Ascending aorta (tissue), 2 donors: ENCODE measurements at regions not wholly inside any gene's neighbourhood (a gene's known extent, or its start where the extent isn't known, plus 50 kb on each side); places are given as distances from the start of the nearest gene placed in this dataset.

Experiments used
- DNase-seq, 2 donors: peaks; one replicate each; pipeline ENCODE4 v3.0.0-alpha.2; 2019; ENCODE audit warnings: low spot score in 2 of 2
- H3K27ac ChIP-seq, 2 donors: fragments of 200-600 bp; sonication (generic); one replicate each; pipeline ENCODE4 v1.5.1; 2016 to 2017; ENCODE audit warnings: mild to moderate bottlenecking in 1 of 2
- H3K27me3 ChIP-seq: fragments of 200-600 bp; sonication (generic); one replicate; pipeline ENCODE4 v1.5.1; 2017
- H3K36me3 ChIP-seq, 2 donors: fragments of 200-600 bp; sonication (generic); one replicate each; pipeline ENCODE4 v1.5.1; 2016
- H3K4me1 ChIP-seq, 2 donors: fragments of 200-600 bp; sonication (generic); one replicate each; pipeline ENCODE4 v1.5.1; 2016 to 2017; ENCODE audit warnings: mild to moderate bottlenecking in 1 of 2
- H3K4me3 ChIP-seq, 2 donors: fragments of 200-600 bp; sonication (generic); one replicate each; pipeline ENCODE4 v1.5.1; 2016 to 2017; ENCODE audit warnings: mild to moderate bottlenecking in 1 of 2
- H3K9me3 ChIP-seq, 2 donors: fragments of 200-600 bp; sonication (generic); one replicate each; pipeline ENCODE4 v1.5.1; 2016
- CTCF ChIP-seq, 3 experiments: fragments of 200-600 bp in 2 of 3; fragments of 450-650 bp in 1 of 3; sonication (generic) in 2 of 3; IDR thresholded peaks; one replicate each; pipeline ENCODE4 v1.5.1; 2016 to 2019; ENCODE audit warnings: antibody characterized with exemption in 3 of 3, mild to moderate bottlenecking in 1 of 3, moderate library complexity in 1 of 3
- intact Hi-C: fragments of 100-400 bp; cut with DNase I; formaldehyde crosslinking; loops from one replicate; pipeline ENCODE4 v1.15.1; 2023

- H3K36me3 ChIP-seq = no peaks in the 10 kb centered on the region
- intact Hi-C loops = no loop called here
- H3K4me1 ChIP-seq = no peaks in the 10 kb centered on the region
- H3K4me3 ChIP-seq = no peak overlapping the region
- H3K27ac ChIP-seq = no peak overlapping the region
- no peaks in the 10 kb centered on the region for H3K9me3 ChIP-seq
- DNase-seq = no peak
- H3K27me3 ChIP-seq = no peaks in the 10 kb centered on the region
- TF ChIP-seq CTCF (IDR thresholded peaks at IDR 0.05) = no peak
Observed at GRCh38 chr10:131430716-131431412, 119.3 kb upstream of the TCERG1L start.

GRCh38 chr10:131431533-131431932 lies 120.0 kb upstream of the TCERG1L start:
- Histone ChIP-seq H3K4me1 (no peaks in the 10 kb centered on the region), H3K27ac (no peak overlapping the region), H3K9me3 (no peaks in the 10 kb centered on the region), H3K36me3 (no peaks in the 10 kb centered on the region), H3K4me3 (no peak overlapping the region), H3K27me3 (no peaks in the 10 kb centered on the region)
- intact Hi-C loops = no loop called here
- no peak for TF ChIP-seq CTCF (IDR thresholded peaks at IDR 0.05)
- DNase-seq = no peak

DNA sequence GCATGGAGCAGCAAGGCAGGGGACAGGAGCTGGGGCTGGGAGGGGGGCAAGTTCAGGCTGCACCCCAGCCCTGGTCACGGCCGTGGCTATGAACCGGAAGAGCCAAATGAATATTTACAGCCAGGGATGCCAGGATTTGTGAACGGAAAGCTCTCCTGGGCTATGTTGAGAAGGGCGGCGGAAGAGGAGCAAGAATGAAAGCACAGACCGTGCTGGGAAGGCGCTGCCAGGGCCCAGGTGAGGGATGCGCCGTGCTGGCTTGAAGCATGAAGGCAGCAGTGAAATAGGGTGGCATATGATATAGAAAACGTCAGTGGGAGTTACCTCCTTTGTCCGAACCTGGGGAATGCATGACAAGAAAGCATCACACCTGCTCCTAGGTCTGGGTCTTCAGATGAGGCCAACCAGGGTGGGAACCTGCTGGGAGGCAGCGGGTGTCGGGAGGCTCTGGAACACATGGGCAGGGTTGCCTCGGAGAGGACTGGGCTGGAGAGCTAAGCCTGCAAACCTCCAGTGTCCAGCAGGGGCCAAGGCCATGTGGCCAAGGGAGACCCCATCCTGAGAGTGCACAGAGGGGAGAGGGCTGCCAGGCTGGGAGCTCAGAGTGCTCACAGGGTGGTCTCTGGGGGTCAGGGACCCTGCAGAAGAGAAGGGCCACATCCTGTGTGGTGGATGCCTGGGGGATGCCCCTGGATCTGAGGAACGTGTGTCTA lies 120.6 kb upstream of the TCERG1L start:
- Histone ChIP-seq H3K9me3 (no peaks in the 10 kb centered on the region), H3K4me3 (no peak overlapping the region), H3K36me3 (no peaks in the 10 kb centered on the region), H3K4me1 (no peaks in the 10 kb centered on the region), H3K27me3 (no peaks in the 10 kb centered on the region), H3K27ac (no peak overlapping the region)
- intact Hi-C loops = no loop called here
- TF ChIP-seq CTCF (IDR thresholded peaks at IDR 0.05) = no peak
- no peak for DNase-seq

DNA sequence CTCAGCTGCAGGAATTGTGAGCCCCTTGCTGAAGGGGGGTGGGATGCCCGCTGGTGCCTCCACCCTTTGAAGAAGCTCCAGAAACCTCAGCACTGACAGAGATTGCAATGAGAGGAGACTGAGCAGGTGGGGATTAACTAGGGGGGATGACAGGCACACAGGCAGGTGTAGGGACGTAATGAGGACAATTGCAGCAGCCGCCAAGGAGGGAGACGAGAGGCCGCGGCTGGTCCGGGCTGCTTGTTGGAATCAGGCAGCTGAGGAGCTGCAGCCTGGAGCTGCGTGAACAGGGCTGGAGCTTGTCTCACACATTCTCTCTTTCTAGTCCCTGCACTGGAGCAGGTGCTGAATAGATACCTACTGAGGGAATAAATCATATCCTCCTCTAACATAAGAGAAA lies 122.0 kb upstream of the TCERG1L start:
- Histone ChIP-seq H3K36me3 (no peaks in the 10 kb centered on the region), H3K9me3 (no peaks in the 10 kb centered on the region), H3K27ac (no peak overlapping the region), H3K27me3 (no peaks in the 10 kb centered on the region), H3K4me3 (no peak overlapping the region), H3K4me1 (no peaks in the 10 kb centered on the region)
- no peak for TF ChIP-seq CTCF (IDR thresholded peaks at IDR 0.05)
- DNase-seq = no peak
- intact Hi-C loops = no loop called here

DNA sequence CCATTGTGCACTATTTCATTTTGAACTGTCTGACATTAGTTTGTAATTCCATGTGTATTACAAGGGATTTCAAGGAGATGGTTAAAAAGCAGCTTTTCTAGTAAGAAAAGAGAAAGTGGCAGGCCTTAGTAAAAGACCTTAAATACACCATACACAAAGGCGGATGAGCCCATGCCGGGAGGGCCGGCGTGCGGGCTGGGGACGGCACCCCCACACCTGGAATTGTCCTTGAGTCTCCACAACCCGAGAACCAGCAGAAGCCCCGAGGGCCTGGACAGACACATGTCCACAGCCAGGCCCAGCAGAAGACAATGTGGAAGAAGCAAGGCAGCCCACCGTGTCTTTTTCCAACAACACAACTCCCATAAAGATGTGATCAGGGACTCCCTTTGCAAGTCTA lies 123.7 kb upstream of the TCERG1L start:
- intact Hi-C loops = no loop called here

More for the DNA sequence above, 123.7 kb upstream of the TCERG1L start:
- Histone ChIP-seq H3K27me3 (no peaks in the 10 kb centered on the region), H3K9me3 (no peaks in the 10 kb centered on the region), H3K4me3 (no peak overlapping the region), H3K4me1 (no peaks in the 10 kb centered on the region), H3K27ac (no peak overlapping the region), H3K36me3 (no peaks in the 10 kb centered on the region)
- TF ChIP-seq CTCF (IDR thresholded peaks at IDR 0.05) = no peak
- DNase-seq = no peak
